ENCODE measurements at regions not wholly inside any gene's neighbourhood (a gene's known extent, or its start where the extent isn't known, plus 50 kb on each side); places are given as distances from the start of the nearest gene placed in this dataset.

DNA sequence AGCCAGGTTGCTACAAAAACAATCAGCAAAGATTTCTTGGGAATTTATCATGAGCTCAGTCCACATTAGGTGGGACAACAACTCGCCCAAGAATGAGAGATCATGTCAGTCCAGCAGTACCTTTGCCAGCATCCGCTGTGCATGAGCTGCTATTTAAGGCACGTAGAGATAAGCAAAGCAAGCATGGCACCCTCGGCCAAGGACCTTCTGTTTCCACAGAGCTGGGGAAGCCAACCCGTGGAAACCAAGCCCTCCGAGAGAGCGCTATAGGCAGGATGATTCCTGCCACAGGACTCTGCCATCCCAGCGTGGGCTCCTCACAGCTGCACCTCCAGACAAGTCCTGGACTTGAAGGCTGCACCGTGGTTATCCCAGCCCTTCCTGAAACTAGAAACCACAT lies 189.5 kb upstream of the PPP1R26 start:
- no peak for TF ChIP-seq CTCF (IDR thresholded peaks at IDR 0.05; ENCODE audit: insufficient read depth, low read length, poor library complexity, severe bottlenecking)
- no peak for TF ChIP-seq EZH2phosphoT487 (conservative IDR thresholded peaks at IDR 0.05; ENCODE audit: low read length)
